AG09319 (cell line): ENCODE measurements at regions not wholly inside any gene's neighbourhood (a gene's known extent, or its start where the extent isn't known, plus 50 kb on each side); places are given as distances from the start of the nearest gene placed in this dataset.

Experiments
- DNase-seq: peaks from one replicate; pipeline ENCODE4 v3.0.0-alpha.2; 2010; ENCODE audit warnings: low read depth; ENCODE audit errors: extremely low read depth
- CTCF ChIP-seq: IDR thresholded peaks from 2 replicates; pipeline ENCODE4 v1.5.1; 2011; ENCODE audit warnings: low read depth, mild to moderate bottlenecking, inconsistent platforms, low read length, moderate library complexity

- DNase-seq: no peak
- TF ChIP-seq CTCF: no peak
These were observed 1045.4 kb upstream of the CADM2 start for GRCh38 chr3:83913381-83913780.

- DNase-seq: no peak
- TF ChIP-seq CTCF: no peak
These were observed 1032.5 kb upstream of the CADM2 start for GRCh38 chr3:83926291-83926690.

GRCh38 chr3:83928391-83928790 lies 1030.4 kb upstream of the CADM2 start:
- no peak for DNase-seq

GRCh38 chr3:83928903-83929302 lies 1029.9 kb upstream of the CADM2 start:
- no peak for TF ChIP-seq CTCF
- no peak for DNase-seq

More at GRCh38 chr3:83928391-83928790, 1030.4 kb upstream of the CADM2 start:
- TF ChIP-seq CTCF: no peak

- no peak for DNase-seq
- TF ChIP-seq CTCF: no peak
These were observed 1024.4 kb upstream of the CADM2 start for GRCh38 chr3:83934192-83935021.

GRCh38 chr3:83938491-83938890 lies 1020.3 kb upstream of the CADM2 start:
- DNase-seq: no peak
- no peak for TF ChIP-seq CTCF

GRCh38 chr3:83941990-83942745 lies 1016.6 kb upstream of the CADM2 start:
- no peak for TF ChIP-seq CTCF
- no peak for DNase-seq
